Vagina (tissue), 2 donors: ENCODE measurements at regions not wholly inside any gene's neighbourhood (a gene's known extent, or its start where the extent isn't known, plus 50 kb on each side); places are given as distances from the start of the nearest gene placed in this dataset.

ENCODE experiments used
- DNase-seq, 2 donors: peaks; one replicate each; pipeline ENCODE4 v3.0.0-alpha.2; 2017; ENCODE audit errors: extremely low spot score in 2 of 2
- H3K27ac ChIP-seq: fragments of 200-600 bp; sonication (generic); one replicate; pipeline ENCODE4 v1.5.1; 2019
- H3K27me3 ChIP-seq: fragments of 200-600 bp; sonication (generic); one replicate; pipeline ENCODE4 v1.5.1; 2019
- H3K36me3 ChIP-seq, 2 donors: fragments of 200-600 bp; sonication (generic); one replicate each; pipeline ENCODE4 v1.5.1; 2017 to 2019
- H3K4me1 ChIP-seq: fragments of 200-600 bp; sonication (generic); one replicate; pipeline ENCODE4 v1.5.1; 2019
- H3K4me3 ChIP-seq, 2 donors: fragments of 200-600 bp; sonication (generic); 1 replicate in 1 of 2; 2 replicates in 1 of 2; pipeline ENCODE4 v1.5.1; 2016 to 2019
- H3K9me3 ChIP-seq: fragments of 200-600 bp; sonication (generic); one replicate; pipeline ENCODE4 v1.5.1; 2019
- CTCF ChIP-seq, 3 experiments: fragments of 450-650 bp in 2 of 3; fragments of 200-600 bp in 1 of 3; sonication (generic) in 1 of 3; IDR thresholded peaks; one replicate each; pipeline ENCODE4 v1.5.1; 2017 to 2019; ENCODE audit warnings: antibody characterized with exemption in 3 of 3, mild to moderate bottlenecking in 2 of 3, moderate library complexity in 2 of 3
- POLR2A ChIP-seq, 2 donors: fragments of 450-650 bp; IDR thresholded peaks; one replicate each; pipeline ENCODE4 v1.6.1; 2017; ENCODE audit warnings: antibody characterized with exemption in 2 of 2, mild to moderate bottlenecking in 2 of 2, moderate library complexity in 2 of 2
- POLR2AphosphoS5 ChIP-seq, 2 donors: sonication (generic); formaldehyde crosslinking; IDR thresholded peaks; one replicate each; pipeline ENCODE4 v1.9.0; 2017; ENCODE audit warnings: antibody characterized with exemption in 2 of 2, mild to moderate bottlenecking in 2 of 2, low read depth in 1 of 2; ENCODE audit not compliant: insufficient read depth in 1 of 2
- intact Hi-C: fragments of 100-400 bp; cut with DNase I; formaldehyde crosslinking; loops from one replicate; pipeline ENCODE4 v1.15.1; 2023

DNA sequence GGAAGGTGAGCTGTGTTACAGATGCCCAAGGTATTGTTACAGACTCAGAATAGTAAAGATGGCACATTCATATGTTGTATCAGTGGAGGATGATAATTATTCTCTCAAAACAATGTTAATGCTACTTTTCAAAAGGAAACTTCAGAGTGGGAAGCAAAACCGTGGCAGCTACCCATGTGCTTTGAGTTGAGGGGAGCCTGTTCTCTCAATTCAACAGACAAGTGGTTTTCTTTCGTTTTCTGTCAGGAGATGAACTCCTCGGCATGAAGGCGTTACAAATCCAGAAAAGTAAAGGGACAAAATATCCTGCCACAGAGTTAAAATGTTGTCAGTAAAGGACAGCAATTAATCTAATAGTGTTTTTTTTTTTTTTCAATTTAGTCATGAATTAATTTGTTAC lies 629.4 kb upstream of the GBE1 start:
- H3K9me3 ChIP-seq: no peaks in the 10 kb centered on the region
- no peak overlapping the region for H3K27ac ChIP-seq
- H3K4me3 ChIP-seq: no peak overlapping the region
- TF ChIP-seq POLR2AphosphoS5 (IDR thresholded peaks at IDR 0.05; ENCODE audit: insufficient read depth in 1 of 2, low read depth in 1 of 2) (no peak), CTCF (IDR thresholded peaks at IDR 0.05) (no peak), POLR2A (IDR thresholded peaks at IDR 0.05) (no peak)
- no peak for DNase-seq
- H3K36me3 ChIP-seq: no peaks in the 10 kb centered on the region
- no peaks in the 10 kb centered on the region for H3K4me1 ChIP-seq
- H3K27me3 ChIP-seq: no peaks in the 10 kb centered on the region
- intact Hi-C loops: no loop called here

DNA sequence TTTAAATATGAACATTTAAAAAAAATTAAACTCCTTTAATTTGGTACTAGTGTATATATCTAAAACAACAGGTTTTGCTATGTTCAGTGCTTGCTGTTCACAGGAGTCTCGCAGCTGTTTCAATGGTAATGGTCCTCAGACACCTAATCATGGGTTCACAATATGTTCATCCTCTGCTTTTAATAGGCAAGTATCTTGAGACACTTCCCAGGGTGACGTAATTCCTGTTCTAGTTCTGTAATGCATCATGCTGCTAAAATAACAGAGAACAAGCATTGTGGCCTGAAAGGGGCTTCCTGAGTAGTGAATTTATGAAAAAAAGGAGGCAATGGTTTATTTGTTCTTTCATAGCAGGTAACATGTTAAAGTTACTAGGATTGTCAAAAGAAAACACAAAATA lies 625.2 kb upstream of the GBE1 start:
- no peaks in the 10 kb centered on the region for H3K36me3 ChIP-seq
- no peaks in the 10 kb centered on the region for H3K9me3 ChIP-seq
- DNase-seq: no peak
- H3K4me1 ChIP-seq: no peaks in the 10 kb centered on the region
- TF ChIP-seq CTCF (IDR thresholded peaks at IDR 0.05) (no peak), POLR2A (IDR thresholded peaks at IDR 0.05) (no peak), POLR2AphosphoS5 (IDR thresholded peaks at IDR 0.05; ENCODE audit: insufficient read depth in 1 of 2, low read depth in 1 of 2) (no peak)
- intact Hi-C loops: no loop called here
- H3K4me3 ChIP-seq: no peak overlapping the region
- no peaks in the 10 kb centered on the region for H3K27me3 ChIP-seq
- H3K27ac ChIP-seq: no peak overlapping the region

- no peaks in the 10 kb centered on the region for H3K9me3 ChIP-seq
- H3K4me1 ChIP-seq: no peaks in the 10 kb centered on the region
- H3K36me3 ChIP-seq: no peaks in the 10 kb centered on the region
- DNase-seq: no peak
- H3K4me3 ChIP-seq: no peak overlapping the region
- TF ChIP-seq CTCF (IDR thresholded peaks at IDR 0.05): no peak
- no peak for TF ChIP-seq POLR2A (IDR thresholded peaks at IDR 0.05)
- no peak for TF ChIP-seq POLR2AphosphoS5 (IDR thresholded peaks at IDR 0.05; ENCODE audit: insufficient read depth in 1 of 2, low read depth in 1 of 2)
- H3K27ac ChIP-seq: no peak overlapping the region
- intact Hi-C loops: no loop called here
- H3K27me3 ChIP-seq: no peaks in the 10 kb centered on the region
Observed at GRCh38 chr3:82384181-82384580, 622.7 kb upstream of the GBE1 start.

- Histone ChIP-seq H3K27ac (no peak overlapping the region), H3K9me3 (no peaks in the 10 kb centered on the region), H3K27me3 (no peaks in the 10 kb centered on the region), H3K36me3 (no peaks in the 10 kb centered on the region), H3K4me1 (no peaks in the 10 kb centered on the region), H3K4me3 (no peak overlapping the region)
- DNase-seq: no peak
- no peak for TF ChIP-seq POLR2A (IDR thresholded peaks at IDR 0.05)
- TF ChIP-seq POLR2AphosphoS5 (IDR thresholded peaks at IDR 0.05; ENCODE audit: insufficient read depth in 1 of 2, low read depth in 1 of 2): no peak
- TF ChIP-seq CTCF (IDR thresholded peaks at IDR 0.05): no peak
- intact Hi-C loops: no loop called here
Observed at GRCh38 chr3:82382831-82383230, 621.4 kb upstream of the GBE1 start.

GRCh38 chr3:82378392-82378791 lies 616.9 kb upstream of the GBE1 start:
- H3K27me3 ChIP-seq: no peaks in the 10 kb centered on the region
- H3K9me3 ChIP-seq: no peaks in the 10 kb centered on the region
- H3K4me3 ChIP-seq: no peak overlapping the region
- intact Hi-C loops: no loop called here
- H3K4me1 ChIP-seq: no peaks in the 10 kb centered on the region
- no peak overlapping the region for H3K27ac ChIP-seq
- no peaks in the 10 kb centered on the region for H3K36me3 ChIP-seq
- no peak for DNase-seq
- no peak for TF ChIP-seq POLR2AphosphoS5 (IDR thresholded peaks at IDR 0.05; ENCODE audit: insufficient read depth in 1 of 2, low read depth in 1 of 2)
- no peak for TF ChIP-seq CTCF (IDR thresholded peaks at IDR 0.05)
- TF ChIP-seq POLR2A (IDR thresholded peaks at IDR 0.05): no peak
